HCEC 1CT (cell line): ENCODE measurements at regions not wholly inside any gene's neighbourhood (a gene's known extent, or its start where the extent isn't known, plus 50 kb on each side); places are given as distances from the start of the nearest gene placed in this dataset.
A peak's percentile ranks its signal among the peaks of the same experiment; 100 is the strongest.
"Not testable (repeated sequence)": the region's sequence is repeated elsewhere in the genome, so short reads cannot be mapped to it uniquely, and the experiment has no call there.

Experiments
- DNase-seq: peaks from one replicate; pipeline ENCODE4 v3.0.0-alpha.2; 2017

GRCh38 chr10:3881622-3882021 is 96.6 kb upstream of the KLF6 start:
- no peak for DNase-seq

- DNase-seq: peak; percentile 22
Observed at GRCh38 chr10:3879073-3879472, 94.1 kb upstream of the KLF6 start.

DNA sequence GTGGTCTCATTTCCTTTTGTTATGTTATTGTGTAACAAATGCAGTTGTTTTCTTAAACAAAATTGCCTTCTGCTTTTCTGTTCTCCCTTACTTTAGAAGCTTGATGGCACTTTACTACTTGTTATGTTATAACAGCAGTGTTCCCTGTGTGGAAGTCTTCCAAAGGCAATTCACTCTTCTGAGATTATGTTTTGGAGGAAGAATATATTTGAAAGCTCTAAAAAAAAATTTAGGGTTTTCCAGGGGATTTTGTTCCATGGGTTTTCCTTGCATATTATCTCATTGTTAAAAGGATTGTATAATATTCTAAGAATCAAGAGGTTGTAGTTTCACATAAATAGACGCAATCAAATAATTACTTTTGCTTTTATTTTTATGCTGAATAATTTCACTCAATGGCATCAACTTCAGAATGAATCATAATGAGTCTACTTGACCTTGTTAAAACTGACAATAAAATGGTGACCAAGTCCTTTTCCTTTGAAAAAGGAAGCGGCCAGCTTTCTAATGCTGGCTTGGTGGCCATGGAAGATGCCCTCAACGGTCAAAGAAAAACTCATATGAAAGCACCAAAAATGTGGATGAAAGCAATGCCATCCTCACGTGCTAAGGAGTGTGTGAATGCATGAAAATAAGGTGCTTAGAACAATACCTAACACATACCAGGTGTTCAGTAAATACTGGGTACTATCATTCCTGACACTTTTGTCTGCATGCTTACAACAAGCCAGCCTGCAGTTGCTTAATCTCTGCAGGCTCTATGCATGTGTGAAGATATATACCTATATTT is 92.4 kb upstream of the KLF6 start:
- no peak for DNase-seq

DNA sequence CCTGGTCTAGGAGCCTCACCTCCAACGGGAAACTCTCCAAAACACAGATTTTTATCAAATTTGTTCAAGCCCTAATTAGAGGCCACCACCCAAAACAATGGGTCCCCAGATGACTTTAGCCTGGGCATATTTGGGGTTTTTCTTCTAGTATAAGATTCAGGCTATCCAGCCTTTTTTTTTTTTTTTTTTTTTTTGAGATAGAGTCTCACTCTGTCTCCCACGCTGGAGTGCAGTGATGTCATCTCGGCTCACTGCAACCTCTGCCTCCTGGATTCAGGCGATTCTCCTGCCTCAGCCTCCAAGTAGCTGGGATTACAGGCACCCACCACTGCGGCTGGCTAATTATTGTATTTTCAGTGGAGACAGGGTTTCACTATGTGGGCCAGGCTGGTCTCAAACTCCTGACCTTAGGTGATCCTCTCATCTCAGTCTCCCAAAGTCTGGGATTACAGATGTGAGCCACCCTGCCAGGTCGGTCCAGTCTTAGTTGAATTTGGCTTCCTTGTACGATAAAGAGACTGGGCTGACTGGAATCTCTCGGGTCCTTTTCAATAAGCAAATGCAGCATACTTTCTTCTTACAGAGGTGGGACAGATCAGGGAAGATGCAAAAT is 91.4 kb upstream of the KLF6 start:
- DNase-seq: no peak

GRCh38 chr10:3875842-3876235 is 90.8 kb upstream of the KLF6 start:
- DNase-seq: no peak

DNA sequence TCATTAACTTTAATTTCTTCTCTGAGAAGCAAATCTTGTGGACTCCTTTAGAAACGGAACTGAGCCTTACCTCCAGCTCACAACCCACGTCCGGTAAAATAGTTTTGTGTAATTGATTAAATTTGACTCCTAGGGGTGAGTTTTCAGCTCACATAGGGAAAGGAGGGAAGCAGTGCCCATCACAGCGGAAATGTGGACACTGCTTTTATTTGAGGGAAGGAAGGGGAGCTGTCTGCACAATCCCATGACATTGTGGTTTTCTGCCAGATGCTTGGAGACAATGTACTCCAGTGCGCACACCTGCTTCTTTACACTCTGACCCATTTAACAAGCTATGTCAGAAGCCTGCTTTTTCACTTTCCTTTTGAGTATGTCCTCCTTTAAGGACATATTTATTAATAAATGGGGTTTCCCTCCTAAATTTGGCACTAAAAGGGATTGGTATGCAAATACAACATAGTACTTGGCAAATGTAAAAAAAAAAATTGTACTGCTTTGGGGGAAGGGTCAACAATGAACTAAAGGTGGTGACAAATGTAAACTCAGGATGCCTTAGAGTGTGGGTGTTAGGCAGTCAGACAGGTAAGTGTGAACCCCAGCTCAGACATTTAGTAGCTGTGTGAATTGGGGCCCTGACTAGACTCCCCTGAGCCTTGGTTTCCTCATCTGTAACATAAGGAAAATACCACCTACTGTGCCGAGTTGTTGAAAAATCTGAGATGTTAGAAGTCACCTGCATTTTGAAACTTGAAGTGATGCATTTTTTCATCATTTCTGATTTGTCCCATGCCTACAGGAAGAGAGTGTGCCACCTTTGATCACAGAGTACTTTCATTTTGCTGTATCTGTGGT is 90.2 kb upstream of the KLF6 start:
- no peak for DNase-seq

- not testable (repeated sequence) for DNase-seq
Observed at GRCh38 chr10:3874610-3874989, 89.6 kb upstream of the KLF6 start.

DNA sequence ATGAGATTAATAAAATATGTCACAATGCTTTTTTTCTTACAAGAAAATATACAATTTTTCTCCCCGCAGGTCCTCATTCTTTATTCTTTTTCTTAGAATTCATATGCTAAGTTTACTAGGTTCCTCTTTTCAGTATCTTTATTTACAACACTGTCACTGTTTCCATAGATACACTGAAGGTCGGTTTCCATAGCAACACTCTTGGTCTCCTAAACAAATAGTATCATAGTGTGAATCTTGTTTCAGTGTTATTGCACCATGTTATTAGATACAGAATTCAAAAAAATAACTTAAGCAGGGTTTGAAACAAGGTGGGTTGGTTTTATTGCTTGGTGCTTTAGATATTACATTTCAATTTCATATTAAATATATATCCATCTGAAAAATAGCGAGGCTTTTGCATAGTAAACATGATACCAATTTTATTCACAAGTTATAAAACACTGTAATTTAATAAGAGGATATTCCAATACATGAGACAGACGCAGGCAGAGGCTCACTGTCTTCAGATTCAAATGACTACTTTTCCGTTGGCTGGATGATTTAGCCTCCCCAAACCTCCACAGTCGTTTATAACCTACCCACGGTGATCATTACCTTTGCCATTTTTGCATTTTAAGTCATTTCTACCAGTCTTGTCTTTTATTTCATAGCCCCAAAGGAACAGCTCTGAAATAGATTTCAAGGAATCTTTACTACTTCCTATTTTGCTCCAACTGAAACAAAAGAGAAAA is 88.9 kb upstream of the KLF6 start:
- DNase-seq: peak; percentile 61

DNA sequence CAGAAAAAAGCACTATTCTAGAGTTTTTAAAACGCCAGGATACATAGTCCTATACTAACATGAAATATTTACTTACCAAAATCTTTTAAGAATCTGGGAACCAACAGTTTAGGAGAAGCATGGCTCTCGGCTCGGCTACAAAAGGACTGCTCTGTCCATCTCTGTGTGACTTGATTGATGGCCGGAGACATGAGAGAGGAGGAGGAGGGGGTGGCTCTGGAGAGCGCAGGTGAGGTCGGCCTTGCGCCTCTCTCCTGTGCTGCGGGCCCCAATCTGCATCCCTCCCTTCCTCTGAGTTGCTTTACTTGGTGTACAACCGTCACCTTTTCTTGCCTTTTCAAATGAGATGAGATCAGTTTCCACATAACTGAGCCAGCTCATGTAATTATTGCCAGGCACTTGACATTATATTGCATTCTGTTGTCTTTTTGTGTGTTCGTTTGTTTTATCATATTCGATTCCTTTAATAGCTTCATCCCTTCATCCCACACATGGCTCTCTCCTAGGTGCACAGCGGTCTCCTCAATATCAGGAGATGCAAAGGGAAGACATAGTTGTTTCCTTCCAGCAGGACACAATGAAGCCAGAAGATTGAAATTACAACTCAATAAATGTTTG is 87.8 kb upstream of the KLF6 start:
- DNase-seq: no peak

DNA sequence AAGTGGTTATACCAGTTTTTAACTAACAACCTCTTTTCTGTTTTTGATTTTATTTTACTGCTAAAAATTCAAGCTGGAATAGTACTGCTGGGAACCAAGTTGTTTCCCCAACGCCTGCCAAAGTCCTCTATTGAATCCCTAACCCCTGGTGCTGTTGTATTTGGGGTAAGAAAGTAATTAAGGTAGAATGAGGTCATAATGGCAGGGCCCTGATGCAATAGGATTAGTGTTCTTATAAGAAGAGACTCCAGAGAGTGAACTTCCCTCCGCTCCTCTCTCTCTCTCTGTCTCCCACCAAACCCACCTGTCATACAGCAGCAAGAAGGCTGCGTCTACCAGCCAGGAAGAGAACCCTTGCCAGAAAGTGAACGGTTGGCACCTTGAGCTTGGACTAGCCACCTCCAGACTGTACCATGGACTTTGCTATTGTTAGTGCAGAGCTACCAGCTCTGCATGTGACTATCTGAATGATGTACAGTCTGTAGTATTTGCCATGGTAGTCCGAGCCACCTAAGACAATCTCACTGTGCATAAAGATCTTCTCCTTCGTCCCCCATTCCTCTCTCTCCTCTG is 86.5 kb upstream of the KLF6 start:
- no peak for DNase-seq

GRCh38 chr10:3869036-3869435 is 84.0 kb upstream of the KLF6 start:
- no peak for DNase-seq

GRCh38 chr10:3868271-3868664 is 83.3 kb upstream of the KLF6 start:
- no peak for DNase-seq

GRCh38 chr10:3867454-3868270 is 82.7 kb upstream of the KLF6 start:
- no peak for DNase-seq

DNA sequence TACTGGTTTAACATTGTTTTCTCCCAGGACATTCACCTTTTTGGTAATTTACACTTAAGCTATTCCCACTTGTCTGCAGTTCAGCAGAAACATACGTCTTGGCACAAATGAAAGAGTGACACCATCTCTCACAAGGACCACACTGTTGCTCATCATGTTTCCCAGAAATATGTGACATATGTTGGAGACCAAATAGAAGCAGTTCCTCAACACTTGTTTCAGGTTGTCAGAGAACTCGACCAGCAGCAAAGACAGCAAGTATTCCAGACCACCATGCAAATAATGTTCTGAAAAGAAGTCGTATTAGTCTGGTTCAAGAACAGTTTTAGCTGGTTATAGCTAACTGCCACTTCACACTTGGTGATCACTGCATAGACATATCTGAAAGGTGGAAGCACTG is 81.3 kb upstream of the KLF6 start:
- no peak for DNase-seq

- no peak for DNase-seq
Observed at GRCh38 chr10:3865565-3865964, 80.6 kb upstream of the KLF6 start.

DNA sequence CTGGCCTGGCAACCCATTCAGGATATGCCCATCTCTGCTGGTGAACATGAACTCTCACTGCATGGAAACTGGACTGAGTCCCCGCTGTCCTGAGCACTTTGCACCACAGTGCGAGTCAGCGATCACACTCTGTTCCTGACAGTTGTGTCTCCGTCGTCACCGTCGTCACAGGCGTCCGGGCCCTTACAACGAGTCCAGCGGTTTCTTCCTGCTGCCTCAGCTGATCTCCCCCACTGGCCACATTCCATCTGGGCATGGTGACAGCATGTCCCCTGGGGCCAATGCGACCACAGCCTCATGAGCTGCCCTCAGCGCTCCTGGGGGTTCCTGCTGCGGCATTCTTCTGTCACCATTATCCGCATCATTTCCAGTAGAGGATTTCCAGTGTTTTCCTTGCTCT is 76.8 kb upstream of the KLF6 start:
- DNase-seq: no peak

DNA sequence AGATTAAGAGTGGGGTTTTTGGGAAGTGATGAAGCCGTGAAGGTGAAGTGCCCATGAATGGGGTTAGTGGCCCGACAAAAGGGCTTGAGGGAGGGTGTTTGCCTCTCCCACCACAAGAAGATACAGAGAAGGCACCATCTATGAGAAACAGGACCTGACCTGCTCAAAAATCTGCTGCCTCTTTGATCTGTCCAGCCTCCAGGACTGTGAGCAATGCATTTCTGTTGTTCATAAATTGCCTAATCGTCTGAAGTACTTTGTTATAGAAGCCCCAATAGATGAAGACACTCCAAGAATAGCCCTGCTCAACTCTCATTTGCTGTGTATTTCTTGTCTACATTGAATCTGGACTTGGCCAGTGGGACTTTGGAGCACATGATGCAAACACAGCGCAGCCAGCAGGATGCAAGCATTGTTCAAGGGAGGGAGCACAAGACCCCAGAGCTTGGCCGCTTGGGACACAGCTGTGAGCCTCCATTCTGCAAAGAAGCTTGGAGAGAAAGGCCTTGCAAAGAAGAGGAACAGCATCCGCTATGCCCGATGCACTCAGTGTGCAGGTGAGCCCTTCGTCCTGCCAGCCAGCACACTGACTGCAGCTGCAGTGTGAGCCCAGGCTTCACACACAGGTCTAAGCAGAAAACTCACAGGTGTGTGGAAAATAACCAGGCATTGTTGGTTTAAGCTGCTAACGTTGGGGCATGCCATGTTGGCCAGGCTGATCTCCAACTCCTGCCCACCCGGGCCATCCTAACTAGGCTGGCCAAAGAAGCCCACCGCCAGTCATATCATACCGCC is 73.2 kb upstream of the KLF6 start:
- no peak for DNase-seq

DNA sequence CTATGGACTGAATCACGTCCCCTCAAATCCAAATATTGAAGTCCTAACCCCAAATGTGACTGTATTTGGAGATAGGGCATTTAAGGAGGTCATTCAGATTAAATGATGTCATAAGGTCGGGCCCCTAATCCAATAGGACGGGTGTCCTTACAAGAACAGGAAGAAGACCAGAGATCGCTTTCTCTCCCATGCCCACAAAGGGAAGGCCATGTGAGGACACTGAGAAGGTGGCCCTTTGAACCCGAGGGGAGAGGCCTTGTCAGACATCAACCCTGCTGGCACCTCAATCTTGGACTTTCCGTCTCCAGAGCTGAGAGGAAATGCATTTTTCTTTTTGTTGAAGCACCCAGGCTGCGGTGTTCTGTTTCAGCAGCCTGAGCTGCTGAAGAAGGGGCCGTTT is 72.3 kb upstream of the KLF6 start:
- no peak for DNase-seq

DNA sequence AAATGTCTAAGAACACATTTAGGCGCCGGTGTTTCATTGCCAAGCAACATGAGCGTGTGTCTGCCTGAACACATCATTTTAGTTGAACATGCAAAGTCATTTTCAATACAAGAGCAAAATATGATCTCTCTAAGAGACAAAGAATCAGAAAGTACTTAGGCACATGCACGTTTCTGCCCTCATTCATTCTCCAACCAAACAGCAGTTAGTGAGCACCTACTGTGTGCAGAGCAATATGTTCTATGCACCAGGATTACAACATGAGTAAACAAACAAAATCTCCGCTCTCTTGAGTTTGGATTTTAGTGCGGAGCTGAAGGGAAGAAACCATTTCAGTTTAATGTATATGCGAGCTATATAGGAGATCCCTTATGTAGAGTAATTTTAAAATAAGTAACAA is 71.6 kb upstream of the KLF6 start:
- no peak for DNase-seq

DNA sequence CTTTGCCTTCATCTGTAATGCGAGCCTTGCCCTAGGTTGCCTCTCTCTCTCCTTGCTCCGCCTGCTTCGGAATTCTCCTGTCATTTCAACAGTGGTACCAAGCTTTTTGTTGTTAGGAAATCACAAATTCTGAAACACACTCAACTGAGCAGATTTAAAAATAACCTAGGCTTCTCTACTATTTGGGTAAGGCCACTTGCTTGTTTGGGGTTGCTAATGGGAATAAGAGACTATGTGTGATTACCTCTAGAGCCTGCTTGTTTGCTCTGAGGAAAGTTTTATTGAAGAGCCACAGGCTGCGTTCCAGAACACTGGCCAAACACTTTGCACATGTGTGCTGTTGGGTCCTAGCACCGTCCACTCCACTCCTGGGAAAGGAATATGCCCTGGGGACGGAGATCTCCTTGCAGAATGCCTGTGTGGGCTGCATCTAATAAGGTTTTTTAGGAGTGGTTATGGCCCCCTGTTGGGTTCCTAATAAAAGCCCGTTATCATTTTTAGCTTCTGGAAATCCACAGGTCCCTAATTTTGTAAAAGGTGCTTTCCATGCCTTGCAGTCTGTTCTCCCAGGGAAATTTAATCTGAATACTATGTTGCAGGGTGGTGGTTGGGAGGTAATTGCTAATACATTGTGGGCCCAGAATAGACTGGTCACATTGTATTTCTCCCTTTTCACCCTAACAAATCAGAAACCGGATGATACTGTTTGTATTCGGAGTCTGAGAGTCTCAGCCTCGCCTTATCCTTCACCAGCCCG is 68.7 kb upstream of the KLF6 start:
- DNase-seq: no peak
